K562 (cell line): ENCODE measurements at regions not wholly inside any gene's neighbourhood (a gene's known extent, or its start where the extent isn't known, plus 50 kb on each side); places are given as distances from the start of the nearest gene placed in this dataset.

ENCODE experiments used
- ATAC-seq: fragments of 200-7000 bp; cut with Tn5 transposase; 3 replicates; pipeline ENCODE4 v1.9.1; 2020; ENCODE audit warnings: moderate library complexity
- BruUV-seq: library from RNA; stranded (reverse); fragments of 400-500 nt; replicated peaks from 2 replicates; lab custom pipeline; 2021; lab: Mats Ljungman, UMichigan
- CTCF ChIA-PET: fragments of 300-600 bp; formaldehyde crosslinking; extraction: SDS; loops from one replicate; lab custom pipeline; 2021; ENCODE audit warnings: low intra/inter-chr PET ratio; lab: Yijun Ruan, JAX
- POLR2A ChIA-PET: fragments of 300-600, 350-650 bp; sonication (Branson Sonifier 250); formaldehyde crosslinking; extraction: SDS; loops from one replicate; lab custom pipeline; 2021; ENCODE audit warnings: antibody characterized with exemption, inconsistent platforms; lab: Yijun Ruan, JAX
- DNase-seq, 4 experiments: peaks; one replicate each; pipeline versions ENCODE4 v3.0.0 to v3.0.0-alpha.2; 2011 to 2018; ENCODE audit warnings: low spot score in 3 of 4, mixed read lengths in 3 of 4; ENCODE audit errors: extremely low read depth in 1 of 4
- FAIRE-seq: peaks from 2 replicates; lab custom pipeline; 2011; peaks lifted over from hg19 to GRCh38; lab: Jason Lieb, UNC
- H2AFZ ChIP-seq: 2 replicates; pipeline ENCODE4 v1.6.0; 2011; ENCODE audit warnings: low read depth, low read length, control low read depth, inconsistent platforms
- H3K27ac ChIP-seq: fragments of 200-600 bp; 3 replicates; pipeline ENCODE4 v1.8.0; 2011; ENCODE audit warnings: low read depth, mild to moderate bottlenecking, control low read depth, inconsistent platforms, low read length, moderate library complexity, mixed read lengths; ENCODE audit errors: extremely low read depth
- H3K27me3 ChIP-seq, 2 experiments: fragments of 300-600 bp in 1 of 2; 2 replicates in 1 of 2; 3 replicates in 1 of 2; pipeline versions ENCODE4 v1.6.0 to v1.8.0; 2011; ENCODE audit warnings: inconsistent platforms in 2 of 2, low read length in 2 of 2, mild to moderate bottlenecking in 1 of 2, mixed read lengths in 1 of 2, moderate library complexity in 1 of 2; ENCODE audit not compliant: control insufficient read depth in 2 of 2, insufficient read depth in 2 of 2
- H3K36me3 ChIP-seq: fragments of 300-600 bp; 3 replicates; pipeline ENCODE4 v1.8.0; 2011; ENCODE audit warnings: mild to moderate bottlenecking, low read length, inconsistent platforms; ENCODE audit not compliant: control insufficient read depth, insufficient read depth
- H3K4me1 ChIP-seq, 2 experiments: fragments of 200-600 bp in 1 of 2; replicated peaks in 1 of 2; 2 replicates in 1 of 2; 3 replicates in 1 of 2; pipeline versions ENCODE4 v1.5.1 to v1.8.0; 2011; ENCODE audit warnings: inconsistent platforms in 2 of 2, low read length in 2 of 2, mild to moderate bottlenecking in 1 of 2, mixed read lengths in 1 of 2, moderate library complexity in 1 of 2; ENCODE audit not compliant: control insufficient read depth in 2 of 2, insufficient read depth in 2 of 2
- H3K4me2 ChIP-seq: 2 replicates; pipeline ENCODE4 v1.6.1; 2011; ENCODE audit warnings: low read length, control low read depth, inconsistent platforms, mixed read lengths; ENCODE audit not compliant: insufficient read depth
- H3K4me3 ChIP-seq: fragments of 200-600 bp; sonication (generic), shearing (Covaris generic); 2 replicates; pipeline ENCODE4 v1.5.1; 2016; ENCODE audit warnings: control low read depth, inconsistent platforms
- H3K79me2 ChIP-seq: fragments of 200-600 bp; 3 replicates; pipeline ENCODE4 v1.8.0; 2011; ENCODE audit warnings: low read length, inconsistent platforms; ENCODE audit not compliant: control insufficient read depth, insufficient read depth
- H3K9ac ChIP-seq, 2 experiments: 2 replicates each; pipeline versions ENCODE4 v1.6.0 to v1.6.1; 2011; ENCODE audit warnings: low read depth in 2 of 2, low read length in 2 of 2, control low read depth in 1 of 2, inconsistent platforms in 1 of 2, mild to moderate bottlenecking in 1 of 2, mixed read lengths in 1 of 2; ENCODE audit not compliant: insufficient read depth in 1 of 2
- H3K9me1 ChIP-seq: one replicate; pipeline ENCODE4 v1.6.0; 2011; ENCODE audit warnings: inconsistent platforms, mild to moderate bottlenecking, low read length, moderate library complexity; ENCODE audit not compliant: control insufficient read depth, insufficient read depth
- H3K9me3 ChIP-seq: replicated peaks from 2 replicates; pipeline ENCODE4 v1.5.1; 2011; ENCODE audit warnings: low read depth, low read length, inconsistent platforms; ENCODE audit not compliant: control insufficient read depth, insufficient read depth
- H4K20me1 ChIP-seq: replicated peaks from 2 replicates; pipeline ENCODE4 v1.6.1; 2011; ENCODE audit warnings: low read length, inconsistent platforms, mixed read lengths; ENCODE audit not compliant: control insufficient read depth, insufficient read depth
- CBX3 ChIP-seq, 2 experiments: IDR thresholded peaks; 1 replicate in 1 of 2; 2 replicates in 1 of 2; pipeline ENCODE4 v1.6.1; 2012; ENCODE audit warnings: inconsistent platforms in 2 of 2, low read length in 2 of 2, borderline replicate concordance in 1 of 2, control low read depth in 1 of 2
- CREBBP ChIP-seq: IDR thresholded peaks from one replicate; pipeline ENCODE4 v1.6.1; 2012; ENCODE audit warnings: low read depth, mild to moderate bottlenecking, control low read depth, inconsistent platforms, low read length
- MCM7 ChIP-seq, 2 experiments: fragments of 450-650 bp; IDR thresholded peaks; 2 replicates each; pipeline ENCODE4 v1.6.1; 2016 to 2018
- NCOA4 ChIP-seq: fragments of 450-650 bp; IDR thresholded peaks from 2 replicates; pipeline ENCODE4 v1.6.1; 2018; ENCODE audit warnings: mild to moderate bottlenecking; ENCODE audit not compliant: partially characterized antibody
- XRCC3 ChIP-seq: fragments of 450-650 bp; IDR thresholded peaks from 2 replicates; pipeline ENCODE4 v1.6.1; 2017; ENCODE audit warnings: mild to moderate bottlenecking, moderate library complexity
- WGBS: fragments of 100-300 bp; shearing (Covaris generic); methylation state at CpG from one replicate; pipeline ENCODE4 v1.1.6; 2016; ENCODE audit warnings: low coverage, mixed read lengths; ENCODE audit not compliant: insufficient coverage; ENCODE audit errors: missing lambda C conversion rate; 5-methylcytosine and 5-hydroxymethylcytosine counted together
- in situ Hi-C: fragments of 300-500 bp; cut with MboI; formaldehyde crosslinking; loops from 4 replicates; pipeline ENCODE4 v1.15.0; 2018; ENCODE audit warnings: inconsistent platforms, mixed read lengths
- intact Hi-C: fragments of 100-400 bp; cut with micrococcal nuclease; formaldehyde crosslinking; loops from 2 replicates; pipeline ENCODE4 v1.14.2; 2022

GRCh38 chr14:97948841-97949240, 1151.7 kb downstream of the VRK1 start:
- Histone ChIP-seq H3K9me1 (no peaks in the 10 kb centered on the region), H3K4me1 (no peaks in the 10 kb centered on the region), H3K27ac (no peak overlapping the region), H3K27me3 (no peaks in the 10 kb centered on the region), H3K4me2 (no peak overlapping the region), H3K9ac (no peak overlapping the region), H3K36me3 (no peaks in the 10 kb centered on the region), H3K79me2 (no peaks in the 10 kb centered on the region), H2AFZ (no peak overlapping the region), H3K9me3 (no peaks in the 10 kb centered on the region), H3K4me3 (no peak overlapping the region), H4K20me1 (no peaks in the 10 kb centered on the region)
- POLR2A ChIA-PET = no interaction called here
- CTCF ChIA-PET = no interaction called here
- no TSS peak for BruUV-seq
- in situ Hi-C loops (no loop called here), intact Hi-C loops (no loop called here)
- ATAC-seq = no peak
- no peak for FAIRE-seq
- TF ChIP-seq CREBBP (no peak), XRCC3 (no peak), MCM7 (IDR thresholded peaks at IDR 0.05) (no peak), NCOA4 (no peak)
- WGBS = 0% methylated on average over 9 of the region's 13 CpGs
- DNase-seq = no peak

GRCh38 chr14:97956581-97957340, 1159.6 kb downstream of the VRK1 start:
- no peak overlapping the region for H3K4me3 ChIP-seq
- DNase-seq = no peak
- no peaks in the 10 kb centered on the region for H3K27me3 ChIP-seq
- in situ Hi-C loops (no loop called here), intact Hi-C loops (no loop called here)
- H3K9me1 ChIP-seq = no peaks in the 10 kb centered on the region
- no peak overlapping the region for H3K27ac ChIP-seq
- TF ChIP-seq CBX3 (IDR thresholded peaks at IDR 0.05; ENCODE audit: borderline replicate concordance in 1 of 2, low read length in 2 of 2) = no peak
- H2AFZ ChIP-seq = no peak overlapping the region
- no TSS peak for BruUV-seq
- H3K9me3 ChIP-seq = no peaks in the 10 kb centered on the region
- no peaks in the 10 kb centered on the region for H3K4me1 ChIP-seq
- ChIA-PET CTCF (no interaction called here), POLR2A (no interaction called here)
- H3K79me2 ChIP-seq = no peaks in the 10 kb centered on the region
- H3K9ac ChIP-seq = no peak overlapping the region
- H4K20me1 ChIP-seq = no peaks in the 10 kb centered on the region
- no peak for ATAC-seq
- no peak for FAIRE-seq
- 4% methylated on average over 12 of the region's 13 CpGs for WGBS
- H3K36me3 ChIP-seq = no peaks in the 10 kb centered on the region
- no peak overlapping the region for H3K4me2 ChIP-seq
